Psoas muscle (tissue), 7 donors: ENCODE measurements at regions not wholly inside any gene's neighbourhood (a gene's known extent, or its start where the extent isn't known, plus 50 kb on each side); places are given as distances from the start of the nearest gene placed in this dataset.

Experiments
- ATAC-seq, 4 donors: fragments of 200-7000 bp; cut with Tn5 transposase; one replicate each; pipeline ENCODE4 v1.9.1; 2020; ENCODE audit warnings: moderate library complexity in 3 of 4, mild to moderate bottlenecking in 2 of 4
- DNase-seq, 2 donors: peaks; one replicate each; pipeline ENCODE4 v3.0.0-alpha.2; 2020
- H3K27ac ChIP-seq: fragments of 200-600 bp; one replicate; pipeline ENCODE4 v1.8.0; 2022
- H3K27me3 ChIP-seq, 3 donors: fragments of 200-600 bp in 1 of 3; one replicate each; pipeline versions ENCODE4 v1.6.1 to v1.8.0; 2013 to 2022; ENCODE audit warnings: low read length in 2 of 3, mild to moderate bottlenecking in 2 of 3, moderate library complexity in 1 of 3; ENCODE audit not compliant: insufficient read depth in 3 of 3
- H3K36me3 ChIP-seq, 2 donors: fragments of 200-600 bp in 1 of 2; one replicate each; pipeline versions ENCODE4 v1.6.1 to v1.8.0; 2013 to 2022; ENCODE audit warnings: low read depth in 1 of 2, mild to moderate bottlenecking in 1 of 2, moderate library complexity in 1 of 2; ENCODE audit not compliant: insufficient read depth in 1 of 2
- H3K4me1 ChIP-seq: fragments of 200-600 bp; one replicate; pipeline ENCODE4 v1.8.0; 2022
- H3K4me3 ChIP-seq: fragments of 200-600 bp; one replicate; pipeline ENCODE4 v1.8.0; 2022; ENCODE audit warnings: mild to moderate bottlenecking
- H3K9me3 ChIP-seq: fragments of 200-600 bp; one replicate; pipeline ENCODE4 v1.8.0; 2022
- WGBS, 3 donors: extraction: QIAGEN DNeasy Blood & Tissue Kit; methylation state at CpG; one replicate each; pipeline versions ENCODE4 v1.1.6 to v1.1.7; 2013; 5-methylcytosine and 5-hydroxymethylcytosine counted together
- intact Hi-C, 2 donors: fragments of 100-400 bp; cut with DNase I; formaldehyde crosslinking; loops; one replicate each; pipeline versions ENCODE4 v1.11.0 to v1.14.2; 2022
- TF ChIP-seq, protein P1 (sequence below): fragments of 200-600 bp; IDR thresholded peaks from one replicate; pipeline ENCODE4 v1.8.0; 2022; ENCODE audit warnings: antibody characterized with exemption
- donor health status: healthy with polysubstance abuse.
- donor health status: DM: no; HTN: no; CAD: no; lungs with moderate emphysema.
- donor health status: Bipolar disorder and iron deficiency.
- donor health status: healthy.
- donor health status: DM: yes; HTN: yes; CAD: no.
- donor health status: DM: no; HTN: no; CAD: no.
- donor health status: DM: yes; HTN: yes; CAD: no.

DNA sequence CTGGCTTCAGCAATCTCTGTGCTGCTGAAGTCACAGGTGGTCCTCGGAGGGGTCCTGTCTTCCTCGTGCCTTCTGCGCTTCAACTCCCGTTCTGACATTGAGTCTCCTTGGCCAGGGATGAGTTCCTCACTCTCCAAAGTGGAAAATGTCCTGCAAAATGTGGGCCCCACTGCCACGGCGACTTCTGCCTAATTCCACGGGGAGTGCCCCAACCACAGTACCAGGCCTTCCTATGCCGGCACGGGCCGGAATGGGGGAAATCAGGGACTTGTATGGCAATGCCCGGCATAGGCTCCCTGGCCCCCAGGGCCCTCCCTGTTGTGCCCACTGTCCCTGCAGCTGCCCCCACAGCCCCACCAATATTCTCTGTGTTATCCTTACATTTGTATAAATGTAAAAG lies 420.5 kb downstream of the TCERG1L start:
- intact Hi-C loops: no loop called here
- Histone ChIP-seq H3K36me3 (no peaks in the 10 kb centered on the region), H3K27me3 (peaks cover 0 to 7% (median 6%) of the 10 kb centered on the region in 3 donors), H3K4me1 (no peaks in the 10 kb centered on the region), H3K27ac (no peak overlapping the region), H3K4me3 (no peak overlapping the region), H3K9me3 (no peaks in the 10 kb centered on the region)
- ATAC-seq (no peak), DNase-seq (no peak)
- TF ChIP-seq, protein P1, sequence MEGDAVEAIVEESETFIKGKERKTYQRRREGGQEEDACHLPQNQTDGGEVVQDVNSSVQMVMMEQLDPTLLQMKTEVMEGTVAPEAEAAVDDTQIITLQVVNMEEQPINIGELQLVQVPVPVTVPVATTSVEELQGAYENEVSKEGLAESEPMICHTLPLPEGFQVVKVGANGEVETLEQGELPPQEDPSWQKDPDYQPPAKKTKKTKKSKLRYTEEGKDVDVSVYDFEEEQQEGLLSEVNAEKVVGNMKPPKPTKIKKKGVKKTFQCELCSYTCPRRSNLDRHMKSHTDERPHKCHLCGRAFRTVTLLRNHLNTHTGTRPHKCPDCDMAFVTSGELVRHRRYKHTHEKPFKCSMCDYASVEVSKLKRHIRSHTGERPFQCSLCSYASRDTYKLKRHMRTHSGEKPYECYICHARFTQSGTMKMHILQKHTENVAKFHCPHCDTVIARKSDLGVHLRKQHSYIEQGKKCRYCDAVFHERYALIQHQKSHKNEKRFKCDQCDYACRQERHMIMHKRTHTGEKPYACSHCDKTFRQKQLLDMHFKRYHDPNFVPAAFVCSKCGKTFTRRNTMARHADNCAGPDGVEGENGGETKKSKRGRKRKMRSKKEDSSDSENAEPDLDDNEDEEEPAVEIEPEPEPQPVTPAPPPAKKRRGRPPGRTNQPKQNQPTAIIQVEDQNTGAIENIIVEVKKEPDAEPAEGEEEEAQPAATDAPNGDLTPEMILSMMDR: no peak
- 79 to 84% (median 83%) methylated on average over 11 of the region's 11 CpGs for WGBS, 3 donors

DNA sequence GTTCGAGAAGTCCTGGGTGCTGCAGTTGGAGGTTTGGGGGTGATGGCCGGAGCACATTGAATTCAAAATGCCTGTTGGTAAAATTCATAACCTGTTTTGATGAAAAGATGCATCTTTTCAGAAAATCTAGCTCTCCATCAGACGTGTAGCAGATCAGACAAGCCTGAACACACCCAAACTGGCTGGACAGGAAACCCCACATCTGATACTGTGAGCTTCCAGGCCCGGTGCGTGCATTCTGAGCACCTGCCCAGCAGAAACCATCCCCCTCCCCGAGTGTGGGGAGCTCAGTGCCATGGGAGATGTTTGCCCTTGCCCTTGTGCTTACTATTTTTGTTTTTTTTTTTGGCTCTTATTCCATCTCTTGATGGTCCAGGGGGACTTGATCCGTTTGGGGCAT lies 417.1 kb downstream of the TCERG1L start:
- Histone ChIP-seq H3K36me3 (no peaks in the 10 kb centered on the region), H3K27me3 (peaks cover 0 to 5% (median 4%) of the 10 kb centered on the region in 3 donors), H3K4me3 (no peak overlapping the region), H3K9me3 (no peaks in the 10 kb centered on the region), H3K4me1 (no peaks in the 10 kb centered on the region), H3K27ac (no peak overlapping the region)
- TF ChIP-seq, protein P1: no peak
- ATAC-seq (no peak), DNase-seq (no peak)
- intact Hi-C loops: no loop called here
- 54 to 59% (median 59%) methylated on average over 7 of the region's 7 CpGs for WGBS, 3 donors

DNA sequence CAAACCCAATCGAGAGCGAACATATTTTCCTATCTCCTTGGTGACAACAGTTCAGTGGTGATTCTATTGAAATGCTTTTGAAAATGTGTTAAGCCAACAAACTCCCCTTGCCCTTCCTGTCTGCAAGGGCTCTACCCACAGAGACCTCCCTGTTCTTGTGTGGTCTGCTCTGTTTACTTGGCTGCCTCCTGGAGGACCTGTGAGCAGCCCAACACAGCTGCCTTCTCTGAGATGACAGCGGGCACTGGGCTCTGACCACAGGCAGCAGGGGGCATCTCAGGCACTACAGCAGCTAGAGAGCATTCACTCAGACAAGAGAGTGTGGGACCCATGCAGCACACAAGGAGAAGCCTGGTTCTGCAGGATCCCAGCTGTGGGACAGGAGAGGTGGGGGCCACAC lies 416.4 kb downstream of the TCERG1L start:
- H3K27me3 ChIP-seq: peaks cover 0 to 5% (median 4%) of the 10 kb centered on the region in 3 donors

DNA sequence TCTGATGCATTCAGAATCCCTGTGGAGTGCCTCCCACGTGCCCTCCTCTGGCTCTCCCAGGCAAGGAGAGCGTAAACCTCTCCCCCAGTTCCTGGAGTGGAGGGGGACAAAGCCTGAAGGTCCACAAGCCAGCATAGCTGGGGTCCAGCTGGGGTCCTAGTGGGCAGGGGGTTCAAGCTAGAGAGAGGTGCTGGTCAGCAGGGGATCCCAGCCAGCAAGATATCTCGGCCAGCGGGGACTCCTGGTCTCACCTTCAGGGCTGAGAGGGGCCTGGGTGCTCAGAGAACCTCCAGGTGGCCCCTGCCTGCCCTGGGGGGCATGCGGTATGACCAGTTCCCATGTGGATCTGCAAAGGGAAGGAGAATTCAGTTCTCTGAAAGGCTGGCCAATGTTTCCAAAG lies 413.7 kb downstream of the TCERG1L start:
- 71 to 84% (median 76%) methylated on average over 5 of the region's 5 CpGs for WGBS, 3 donors
- TF ChIP-seq, protein P1: no peak
- intact Hi-C loops: no loop called here

More for the DNA sequence above, 416.4 kb downstream of the TCERG1L start:
- Histone ChIP-seq H3K9me3 (no peaks in the 10 kb centered on the region), H3K36me3 (no peaks in the 10 kb centered on the region), H3K27ac (no peak overlapping the region), H3K4me3 (no peak overlapping the region), H3K4me1 (no peaks in the 10 kb centered on the region)
- 54 to 62% (median 59%) methylated on average over 3 of the region's 3 CpGs for WGBS, 3 donors
- DNase-seq (no peak), ATAC-seq (no peak)
- TF ChIP-seq, protein P1: no peak
- intact Hi-C loops: no loop called here

DNA sequence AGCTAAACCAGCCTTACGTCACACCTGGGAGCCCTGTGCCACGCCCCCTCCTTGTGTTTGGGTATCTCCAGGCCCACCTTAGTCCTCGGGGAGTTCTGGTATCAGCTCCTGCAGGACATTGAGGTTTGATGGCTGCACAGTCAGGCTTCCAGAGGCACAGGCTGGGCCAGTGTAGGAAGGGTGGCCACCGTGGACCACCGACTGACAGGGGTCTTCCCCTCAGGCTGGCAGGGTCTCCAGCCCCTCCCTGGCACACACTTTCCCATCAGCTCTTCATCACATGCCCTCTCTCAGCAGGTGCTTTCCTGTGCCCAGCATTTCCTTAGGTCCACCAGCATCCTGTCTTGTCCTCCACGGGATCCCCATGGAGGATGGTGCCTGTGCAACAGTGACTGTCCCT lies 413.1 kb downstream of the TCERG1L start:
- H3K27ac ChIP-seq: no peak overlapping the region
- 76 to 79% (median 77%) methylated on average over 6 of the region's 6 CpGs for WGBS, 3 donors
- no peaks in the 10 kb centered on the region for H3K9me3 ChIP-seq
- H3K36me3 ChIP-seq: no peaks in the 10 kb centered on the region
- H3K4me1 ChIP-seq: no peaks in the 10 kb centered on the region
- no peak overlapping the region for H3K4me3 ChIP-seq
- no peak for ATAC-seq
- TF ChIP-seq, protein P1: no peak
- DNase-seq: no peak
- intact Hi-C loops: no loop called here
- peaks cover 0 to 5% (median 2%) of the 10 kb centered on the region in 3 donors for H3K27me3 ChIP-seq

More for the DNA sequence above, 413.7 kb downstream of the TCERG1L start:
- no peak for ATAC-seq
- peaks cover 0 to 5% (median 2%) of the 10 kb centered on the region in 3 donors for H3K27me3 ChIP-seq
- H3K27ac ChIP-seq: no peak overlapping the region
- H3K36me3 ChIP-seq: no peaks in the 10 kb centered on the region
- H3K9me3 ChIP-seq: no peaks in the 10 kb centered on the region
- no peaks in the 10 kb centered on the region for H3K4me1 ChIP-seq
- no peak for DNase-seq
- H3K4me3 ChIP-seq: no peak overlapping the region
